CD14-positive monocyte (primary cell): ENCODE measurements at regions not wholly inside any gene's neighbourhood (a gene's known extent, or its start where the extent isn't known, plus 50 kb on each side); places are given as distances from the start of the nearest gene placed in this dataset.

ENCODE experiments used
- DNase-seq, 3 donors: peaks; one replicate each; pipeline ENCODE4 v3.0.0-alpha.2; 2011 to 2022
- H2AFZ ChIP-seq: 2 replicates; pipeline ENCODE4 v1.6.0; 2012; ENCODE audit warnings: mild to moderate bottlenecking, low read depth, low read length, inconsistent platforms; ENCODE audit not compliant: insufficient read depth, poor library complexity, severe bottlenecking
- H3K27ac ChIP-seq, 2 donors: 1 replicate in 1 of 2; 2 replicates in 1 of 2; pipeline ENCODE4 v1.5.1; 2012 to 2013; ENCODE audit warnings: low read length in 2 of 2, control low read depth in 1 of 2, inconsistent platforms in 1 of 2, low read depth in 1 of 2, mild to moderate bottlenecking in 1 of 2
- H3K27me3 ChIP-seq, 2 donors: one replicate each; pipeline versions ENCODE4 v1.6.0 to v1.6.1; 2011 to 2013; ENCODE audit warnings: low read length in 2 of 2; ENCODE audit not compliant: control insufficient read depth in 2 of 2, insufficient read depth in 2 of 2
- H3K36me3 ChIP-seq, 2 donors: replicated peaks in 1 of 2; 1 replicate in 1 of 2; 2 replicates in 1 of 2; pipeline versions ENCODE4 v1.5.1 to v1.6.1; 2012 to 2013; ENCODE audit warnings: low read length in 2 of 2, control low read depth in 1 of 2, inconsistent platforms in 1 of 2, mild to moderate bottlenecking in 1 of 2; ENCODE audit not compliant: insufficient read depth in 2 of 2, control insufficient read depth in 1 of 2
- H3K4me1 ChIP-seq, 2 donors: 1 replicate in 1 of 2; 2 replicates in 1 of 2; pipeline versions ENCODE4 v1.5.1 to v1.6.1; 2012 to 2013; ENCODE audit warnings: low read length in 2 of 2, control low read depth in 1 of 2, inconsistent platforms in 1 of 2, mild to moderate bottlenecking in 1 of 2, moderate library complexity in 1 of 2; ENCODE audit not compliant: insufficient read depth in 2 of 2, control insufficient read depth in 1 of 2
- H3K4me2 ChIP-seq: replicated peaks from 2 replicates; pipeline ENCODE3; 2012; ENCODE audit warnings: low read length, moderate library complexity, mild to moderate bottlenecking; ENCODE audit not compliant: poor library complexity, severe bottlenecking; ENCODE audit errors: extremely low read depth
- H3K4me3 ChIP-seq, 3 experiments: fragments of 200-600 bp in 1 of 3; sonication (generic) in 1 of 3; replicated peaks in 1 of 3; 1 replicate in 2 of 3; 2 replicates in 1 of 3; pipeline ENCODE4 v1.5.1; 2011 to 2013; ENCODE audit warnings: low read length in 3 of 3, mild to moderate bottlenecking in 3 of 3, control low read depth in 2 of 3, low read depth in 2 of 3, inconsistent platforms in 1 of 3, moderate library complexity in 1 of 3
- H3K79me2 ChIP-seq: 2 replicates; pipeline ENCODE4 v1.6.0; 2012; ENCODE audit warnings: mild to moderate bottlenecking, control low read depth, inconsistent platforms, low read length, moderate library complexity; ENCODE audit not compliant: insufficient read depth
- H3K9ac ChIP-seq: 2 replicates; pipeline ENCODE4 v1.6.0; 2017; ENCODE audit warnings: low read length, mild to moderate bottlenecking; ENCODE audit not compliant: insufficient read depth, poor library complexity, severe bottlenecking
- H3K9me3 ChIP-seq, 2 donors: replicated peaks in 1 of 2; 1 replicate in 1 of 2; 2 replicates in 1 of 2; pipeline versions ENCODE4 v1.5.1 to v1.6.1; 2012 to 2013; ENCODE audit warnings: low read length in 2 of 2, control low read depth in 1 of 2; ENCODE audit not compliant: control insufficient read depth in 1 of 2, insufficient read depth in 1 of 2
- H4K20me1 ChIP-seq: 2 replicates; pipeline ENCODE4 v1.6.0; 2012; ENCODE audit warnings: mild to moderate bottlenecking, low read length, control low read depth, moderate library complexity; ENCODE audit not compliant: insufficient read depth
- H3K27ac Mint-ChIP-seq, 7 donors: one replicate each; pipeline ENCODE4 v1.8.0; 2020; ENCODE audit warnings: mild to moderate bottlenecking in 7 of 7, mixed read lengths in 7 of 7, moderate library complexity in 6 of 7, inconsistent platforms in 2 of 7
- H3K27me3 Mint-ChIP-seq, 3 donors: one replicate each; pipeline ENCODE4 v1.8.0; 2021 to 2022; ENCODE audit warnings: low read depth in 3 of 3, mild to moderate bottlenecking in 3 of 3, mixed read lengths in 3 of 3, moderate library complexity in 3 of 3, inconsistent platforms in 1 of 3
- H3K36me3 Mint-ChIP-seq, 2 donors: one replicate each; pipeline ENCODE4 v1.8.0; 2020; ENCODE audit warnings: mixed read lengths in 2 of 2, inconsistent platforms in 1 of 2, mild to moderate bottlenecking in 1 of 2
- H3K4me1 Mint-ChIP-seq: one replicate; pipeline ENCODE4 v1.8.0; 2020; ENCODE audit warnings: mild to moderate bottlenecking, mixed read lengths
- H3K4me3 Mint-ChIP-seq, 2 donors: one replicate each; pipeline ENCODE4 v1.8.0; 2020; ENCODE audit warnings: mild to moderate bottlenecking in 2 of 2, mixed read lengths in 2 of 2, moderate library complexity in 1 of 2
- H3K9me3 Mint-ChIP-seq, 7 donors: one replicate each; pipeline ENCODE4 v1.8.0; 2020 to 2022; ENCODE audit warnings: mixed read lengths in 7 of 7, mild to moderate bottlenecking in 6 of 7, moderate library complexity in 6 of 7, inconsistent platforms in 2 of 7
- CTCF ChIP-seq: fragments of 200-600 bp; IDR thresholded peaks from one replicate; pipeline ENCODE4 v1.8.0; 2022; ENCODE audit warnings: antibody characterized with exemption, mild to moderate bottlenecking
- WGBS: methylation state at CpG from one replicate; pipeline ENCODE4 v1.1.5; 2013; ENCODE audit warnings: missing lambda C conversion rate; ENCODE audit not compliant: insufficient coverage; 5-methylcytosine and 5-hydroxymethylcytosine counted together
- intact Hi-C, 2 donors: fragments of 100-400 bp; cut with micrococcal nuclease; formaldehyde crosslinking; loops; one replicate each; pipeline versions ENCODE4 v1.15.0 to v1.15.1; 2023

- no peak for DNase-seq
- no peak overlapping the region for H3K4me3 Mint-ChIP-seq
- H3K9ac ChIP-seq: no peak overlapping the region
- no peaks in the 10 kb centered on the region for H3K36me3 ChIP-seq
- no peaks in the 10 kb centered on the region for H3K79me2 ChIP-seq
- H3K27me3 Mint-ChIP-seq: peaks cover 0 to 7% (median 0%) of the 10 kb centered on the region in 3 donors
- no peak overlapping the region for H3K27ac Mint-ChIP-seq
- H3K4me1 Mint-ChIP-seq: no peaks in the 10 kb centered on the region
- no peaks in the 10 kb centered on the region for H4K20me1 ChIP-seq
- 89% methylated on average over 1 of the region's 1 CpG for WGBS
- H3K4me3 ChIP-seq: no peak overlapping the region
- H2AFZ ChIP-seq: no peak overlapping the region
- no peak for TF ChIP-seq CTCF
- H3K4me1 ChIP-seq: no peaks in the 10 kb centered on the region
- no peak overlapping the region for H3K4me2 ChIP-seq
- H3K27me3 ChIP-seq: no peaks in the 10 kb centered on the region
- H3K36me3 Mint-ChIP-seq: no peaks in the 10 kb centered on the region
- intact Hi-C loops: no loop called here
- no peak overlapping the region for H3K27ac ChIP-seq
- H3K9me3 Mint-ChIP-seq: peaks cover 0 to 8% (median 6%) of the 10 kb centered on the region in 7 donors
- no peaks in the 10 kb centered on the region for H3K9me3 ChIP-seq
These were observed 139.2 kb upstream of the C1orf21 start for GRCh38 chr1:184247671-184248070.

- H3K4me1 ChIP-seq: no peaks in the 10 kb centered on the region
- DNase-seq: no peak
- no peak overlapping the region for H3K4me3 ChIP-seq
- H3K9me3 Mint-ChIP-seq: peaks cover 0 to 3% (median 2%) of the 10 kb centered on the region in 7 donors
- H3K36me3 ChIP-seq: no peaks in the 10 kb centered on the region
- no peaks in the 10 kb centered on the region for H3K79me2 ChIP-seq
- H3K36me3 Mint-ChIP-seq: no peaks in the 10 kb centered on the region
- H3K9me3 ChIP-seq: no peaks in the 10 kb centered on the region
- no peaks in the 10 kb centered on the region for H3K27me3 ChIP-seq
- no peak overlapping the region for H3K4me2 ChIP-seq
- no peak overlapping the region for H3K4me3 Mint-ChIP-seq
- no peaks in the 10 kb centered on the region for H3K4me1 Mint-ChIP-seq
- H2AFZ ChIP-seq: no peak overlapping the region
- WGBS: no CpG with 5 or more reads among the region's 3 CpGs
- no peak for TF ChIP-seq CTCF
- peaks cover 1 to 2% (median 2%) of the 10 kb centered on the region in 3 donors for H3K27me3 Mint-ChIP-seq
- no peak overlapping the region for H3K27ac Mint-ChIP-seq
- intact Hi-C loops: no loop called here
- H3K27ac ChIP-seq: no peak overlapping the region
- H3K9ac ChIP-seq: no peak overlapping the region
- H4K20me1 ChIP-seq: no peaks in the 10 kb centered on the region
These were observed 132.9 kb upstream of the C1orf21 start for GRCh38 chr1:184253921-184254320.
